ENCODE measurements at regions not wholly inside any gene's neighbourhood (a gene's known extent, or its start where the extent isn't known, plus 50 kb on each side); places are given as distances from the start of the nearest gene placed in this dataset.

- Histone ChIP-seq H3K4me3 (replicated peaks; ENCODE audit: insufficient read depth, low read length) (no peak overlapping the region), H3K27ac (replicated peaks) (no peak overlapping the region), H3K27me3 (ENCODE audit: insufficient read depth, poor library complexity, severe bottlenecking) (no peaks in the 10 kb centered on the region)
- TF ChIP-seq, protein P1, sequence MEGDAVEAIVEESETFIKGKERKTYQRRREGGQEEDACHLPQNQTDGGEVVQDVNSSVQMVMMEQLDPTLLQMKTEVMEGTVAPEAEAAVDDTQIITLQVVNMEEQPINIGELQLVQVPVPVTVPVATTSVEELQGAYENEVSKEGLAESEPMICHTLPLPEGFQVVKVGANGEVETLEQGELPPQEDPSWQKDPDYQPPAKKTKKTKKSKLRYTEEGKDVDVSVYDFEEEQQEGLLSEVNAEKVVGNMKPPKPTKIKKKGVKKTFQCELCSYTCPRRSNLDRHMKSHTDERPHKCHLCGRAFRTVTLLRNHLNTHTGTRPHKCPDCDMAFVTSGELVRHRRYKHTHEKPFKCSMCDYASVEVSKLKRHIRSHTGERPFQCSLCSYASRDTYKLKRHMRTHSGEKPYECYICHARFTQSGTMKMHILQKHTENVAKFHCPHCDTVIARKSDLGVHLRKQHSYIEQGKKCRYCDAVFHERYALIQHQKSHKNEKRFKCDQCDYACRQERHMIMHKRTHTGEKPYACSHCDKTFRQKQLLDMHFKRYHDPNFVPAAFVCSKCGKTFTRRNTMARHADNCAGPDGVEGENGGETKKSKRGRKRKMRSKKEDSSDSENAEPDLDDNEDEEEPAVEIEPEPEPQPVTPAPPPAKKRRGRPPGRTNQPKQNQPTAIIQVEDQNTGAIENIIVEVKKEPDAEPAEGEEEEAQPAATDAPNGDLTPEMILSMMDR (IDR thresholded peaks at IDR 0.05; ENCODE audit: insufficient read depth, low read length), result no peak
- TF ChIP-seq SPI1 (IDR thresholded peaks at IDR 0.05; ENCODE audit: borderline replicate concordance, low read depth), result no peak
- TF ChIP-seq REST (IDR thresholded peaks at IDR 0.05; ENCODE audit: insufficient replicate concordance, low read depth), result no peak
- no peak for TF ChIP-seq GABPA (IDR thresholded peaks at IDR 0.05; ENCODE audit: low read depth)
- TF ChIP-seq POLR2AphosphoS5 (IDR thresholded peaks at IDR 0.05; ENCODE audit: low read depth), result no peak
- DNase-seq (ENCODE audit: low read depth in 1 of 2, low spot score in 1 of 2), result no peak
Measured at GRCh38 chr9:118094387-118094786, 390.2 kb downstream of the TLR4 start.

DNA sequence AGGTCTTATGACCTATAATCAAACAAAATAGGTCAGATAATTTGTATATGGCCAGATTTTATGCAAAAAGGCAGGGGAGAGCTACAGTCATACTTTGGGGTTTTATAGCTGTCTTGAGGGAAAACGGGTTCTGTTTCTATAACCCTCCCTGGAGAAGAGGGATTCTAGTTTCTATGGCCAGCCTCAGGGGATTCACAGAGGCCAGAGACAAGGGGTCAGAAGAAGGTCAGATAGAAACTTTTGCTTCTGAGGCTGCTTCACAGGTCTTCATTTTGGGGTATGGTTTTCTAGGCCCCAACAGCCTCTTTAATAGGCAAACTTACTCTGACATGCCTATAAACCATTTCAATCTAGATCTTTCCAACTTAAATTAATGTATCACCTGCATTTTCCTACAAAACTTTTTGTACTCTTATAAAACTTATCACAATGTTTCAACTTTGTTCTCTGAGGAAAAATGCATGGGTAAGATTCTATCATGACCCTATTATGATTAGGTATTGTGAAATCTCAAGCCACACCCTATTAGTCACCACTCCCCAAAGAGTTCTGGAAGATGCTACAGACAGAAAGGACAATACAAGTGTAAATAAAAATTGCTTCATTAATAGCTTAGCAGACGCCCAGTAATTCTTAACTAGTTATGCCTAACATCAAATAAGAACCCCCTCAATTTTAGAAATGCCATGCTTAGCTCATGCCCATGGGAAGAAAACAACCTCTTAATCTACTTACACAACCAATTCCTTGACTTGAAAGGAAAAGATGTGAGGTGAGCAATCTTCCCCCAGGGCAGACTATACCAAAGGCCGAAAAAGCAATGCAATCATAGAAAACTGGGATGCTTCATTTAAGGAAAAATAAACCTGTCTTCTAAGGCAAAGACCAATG, 396.6 kb downstream of the TLR4 start:
- Histone ChIP-seq H3K4me3 (replicated peaks; ENCODE audit: insufficient read depth, low read length) (no peak overlapping the region), H3K27me3 (ENCODE audit: insufficient read depth, poor library complexity, severe bottlenecking) (no peaks in the 10 kb centered on the region), H3K27ac (replicated peaks) (no peak overlapping the region)
- DNase-seq (ENCODE audit: low read depth in 1 of 2, low spot score in 1 of 2), result no peak
- no peak for TF ChIP-seq REST (IDR thresholded peaks at IDR 0.05; ENCODE audit: insufficient replicate concordance, low read depth)
- no peak for TF ChIP-seq GABPA (IDR thresholded peaks at IDR 0.05; ENCODE audit: low read depth)
- TF ChIP-seq, protein P1 (IDR thresholded peaks at IDR 0.05; ENCODE audit: insufficient read depth, low read length), result no peak
- no peak for TF ChIP-seq SPI1 (IDR thresholded peaks at IDR 0.05; ENCODE audit: borderline replicate concordance, low read depth)

DNA sequence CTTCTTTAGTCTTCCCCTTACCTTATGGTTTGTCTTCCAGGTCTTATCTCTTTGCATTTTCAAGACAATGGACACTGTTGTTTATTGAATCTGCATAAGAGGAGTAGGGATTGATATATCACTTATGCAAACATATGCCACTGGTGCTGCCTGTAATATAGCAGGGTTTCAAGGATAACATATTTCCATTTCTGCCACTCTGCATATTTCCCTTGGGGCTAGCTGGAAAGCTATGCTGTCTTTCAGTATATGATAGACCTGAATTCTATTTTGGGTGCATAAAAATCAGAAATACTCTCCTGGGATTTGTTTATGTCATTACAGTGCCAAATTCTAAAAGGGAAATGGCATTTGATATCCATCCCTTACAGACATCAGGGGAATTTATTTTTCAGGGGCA, 400.2 kb downstream of the TLR4 start:
- Histone ChIP-seq H3K27me3 (ENCODE audit: insufficient read depth, poor library complexity, severe bottlenecking) (no peaks in the 10 kb centered on the region), H3K27ac (replicated peaks) (no peak overlapping the region), H3K4me3 (replicated peaks; ENCODE audit: insufficient read depth, low read length) (no peak overlapping the region)
- DNase-seq (ENCODE audit: low read depth in 1 of 2, low spot score in 1 of 2), result no peak
- TF ChIP-seq, protein P1 (IDR thresholded peaks at IDR 0.05; ENCODE audit: insufficient read depth, low read length), result no peak
- TF ChIP-seq SPI1 (IDR thresholded peaks at IDR 0.05; ENCODE audit: borderline replicate concordance, low read depth), result no peak
- TF ChIP-seq GABPA (IDR thresholded peaks at IDR 0.05; ENCODE audit: low read depth), result no peak
- no peak for TF ChIP-seq POLR2AphosphoS5 (IDR thresholded peaks at IDR 0.05; ENCODE audit: low read depth)
- no peak for TF ChIP-seq REST (IDR thresholded peaks at IDR 0.05; ENCODE audit: insufficient replicate concordance, low read depth)

Measured in HL-60 (cell line).